Muscle of leg (tissue), 3 donors: ENCODE measurements at regions not wholly inside any gene's neighbourhood (a gene's known extent, or its start where the extent isn't known, plus 50 kb on each side); places are given as distances from the start of the nearest gene placed in this dataset.

Experiments used
- DNase-seq: peaks from one replicate; pipeline ENCODE4 v3.0.0; 2013
- H3K27ac ChIP-seq: one replicate; pipeline ENCODE4 v1.5.1; 2013; ENCODE audit warnings: mild to moderate bottlenecking, low read length, control low read depth
- H3K27me3 ChIP-seq: one replicate; pipeline ENCODE4 v1.6.1; 2013; ENCODE audit warnings: low read length; ENCODE audit not compliant: control insufficient read depth, insufficient read depth
- H3K36me3 ChIP-seq: one replicate; pipeline ENCODE4 v1.6.1; 2013; ENCODE audit warnings: low read length; ENCODE audit not compliant: control insufficient read depth, insufficient read depth
- H3K4me1 ChIP-seq: one replicate; pipeline ENCODE4 v1.6.1; 2013; ENCODE audit warnings: low read length; ENCODE audit not compliant: control insufficient read depth, insufficient read depth
- H3K4me3 ChIP-seq: one replicate; pipeline ENCODE4 v1.5.1; 2013; ENCODE audit warnings: low read length, control low read depth
- H3K9me3 ChIP-seq: replicated peaks from 2 replicates; pipeline ENCODE4 v1.6.1; 2013; ENCODE audit warnings: low read depth, low read length; ENCODE audit not compliant: control insufficient read depth
- WGBS: methylation state at CpG from one replicate; pipeline ENCODE4 v1.1.5; 2013; ENCODE audit warnings: missing lambda C conversion rate; ENCODE audit not compliant: insufficient coverage; 5-methylcytosine and 5-hydroxymethylcytosine counted together

- Histone ChIP-seq H3K4me3 (no peak overlapping the region), H3K36me3 (no peaks in the 10 kb centered on the region), H3K9me3 (no peaks in the 10 kb centered on the region), H3K27me3 (no peaks in the 10 kb centered on the region), H3K27ac (no peak overlapping the region), H3K4me1 (no peaks in the 10 kb centered on the region)
- no CpG with 5 or more reads among the region's 7 CpGs for WGBS
- peak; percentile 53 for DNase-seq
These were observed 201.3 kb upstream of the DTNBP1 start for GRCh38 chr6:15864038-15864707.

GRCh38 chr6:15862810-15863209, 200.0 kb upstream of the DTNBP1 start:
- H3K4me3 ChIP-seq, result no peak overlapping the region
- H3K4me1 ChIP-seq, result no peaks in the 10 kb centered on the region
- H3K36me3 ChIP-seq, result no peaks in the 10 kb centered on the region
- no peak for DNase-seq
- H3K27me3 ChIP-seq, result no peaks in the 10 kb centered on the region
- H3K9me3 ChIP-seq, result no peaks in the 10 kb centered on the region
- no peak overlapping the region for H3K27ac ChIP-seq
- no CpG with 5 or more reads among the region's 1 CpG for WGBS

DNA sequence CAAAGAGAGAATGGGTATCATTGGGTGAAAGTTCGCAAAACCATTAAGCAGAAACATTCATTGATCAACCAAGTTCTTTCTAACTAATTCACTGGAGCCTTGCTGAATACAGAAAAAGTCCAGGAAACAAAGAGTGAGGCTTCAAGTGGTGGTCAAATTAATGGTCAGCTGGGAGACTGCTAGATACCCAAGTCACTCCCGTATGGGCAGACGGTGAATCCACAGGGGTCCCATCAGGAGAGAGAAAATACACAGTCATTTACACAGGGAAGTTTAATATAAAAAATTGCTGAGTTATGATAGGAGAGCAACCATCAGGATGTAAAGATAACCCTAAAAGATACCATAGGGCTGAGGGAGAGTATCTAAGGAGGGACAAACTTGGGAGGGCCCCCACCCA, 198.7 kb upstream of the DTNBP1 start:
- no peaks in the 10 kb centered on the region for H3K9me3 ChIP-seq
- no peaks in the 10 kb centered on the region for H3K27me3 ChIP-seq
- DNase-seq, result no peak
- no CpG with 5 or more reads among the region's 3 CpGs for WGBS
- no peaks in the 10 kb centered on the region for H3K36me3 ChIP-seq
- H3K27ac ChIP-seq, result no peak overlapping the region
- H3K4me3 ChIP-seq, result no peak overlapping the region
- H3K4me1 ChIP-seq, result no peaks in the 10 kb centered on the region

- Histone ChIP-seq H3K36me3 (no peaks in the 10 kb centered on the region), H3K9me3 (no peaks in the 10 kb centered on the region), H3K27ac (no peak overlapping the region), H3K4me3 (no peak overlapping the region), H3K27me3 (no peaks in the 10 kb centered on the region), H3K4me1 (no peaks in the 10 kb centered on the region)
- peak; percentile 66 for DNase-seq
- 80% methylated on average over 1 of the region's 7 CpGs for WGBS
These were observed 192.2 kb upstream of the DTNBP1 start for GRCh38 chr6:15854826-15855710.

DNA sequence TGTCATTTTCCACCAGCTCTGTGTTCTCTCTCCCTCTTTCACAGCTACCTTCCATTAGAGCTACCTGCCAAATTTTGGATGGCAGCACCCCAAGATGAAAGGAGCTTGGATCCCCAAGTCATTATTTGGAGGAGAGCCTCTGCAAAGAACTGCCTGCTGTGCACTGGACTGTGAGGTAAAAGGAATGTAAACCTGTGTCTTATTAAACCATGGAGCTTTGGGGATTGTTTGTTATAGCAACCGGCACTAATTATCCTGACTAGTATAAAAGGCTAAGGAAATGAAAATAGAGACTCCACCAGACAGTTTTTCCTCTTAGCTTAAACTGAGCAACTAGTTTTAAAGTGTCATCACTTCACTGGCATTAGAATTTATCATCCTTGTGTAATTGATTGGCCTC, 191.6 kb upstream of the DTNBP1 start:
- DNase-seq, result no peak
- Histone ChIP-seq H3K36me3 (no peaks in the 10 kb centered on the region), H3K4me3 (no peak overlapping the region), H3K9me3 (no peaks in the 10 kb centered on the region), H3K27me3 (no peaks in the 10 kb centered on the region), H3K4me1 (no peaks in the 10 kb centered on the region), H3K27ac (no peak overlapping the region)
- WGBS, result no CpG with 5 or more reads among the region's 1 CpG

- no peaks in the 10 kb centered on the region for H3K4me1 ChIP-seq
- H3K4me3 ChIP-seq, result no peak overlapping the region
- 100% methylated on average over 1 of the region's 1 CpG for WGBS
- H3K27ac ChIP-seq, result no peak overlapping the region
- H3K27me3 ChIP-seq, result no peaks in the 10 kb centered on the region
- no peaks in the 10 kb centered on the region for H3K36me3 ChIP-seq
- no peaks in the 10 kb centered on the region for H3K9me3 ChIP-seq
- no peak for DNase-seq
These were observed 190.4 kb upstream of the DTNBP1 start for GRCh38 chr6:15853259-15853658.

DNA sequence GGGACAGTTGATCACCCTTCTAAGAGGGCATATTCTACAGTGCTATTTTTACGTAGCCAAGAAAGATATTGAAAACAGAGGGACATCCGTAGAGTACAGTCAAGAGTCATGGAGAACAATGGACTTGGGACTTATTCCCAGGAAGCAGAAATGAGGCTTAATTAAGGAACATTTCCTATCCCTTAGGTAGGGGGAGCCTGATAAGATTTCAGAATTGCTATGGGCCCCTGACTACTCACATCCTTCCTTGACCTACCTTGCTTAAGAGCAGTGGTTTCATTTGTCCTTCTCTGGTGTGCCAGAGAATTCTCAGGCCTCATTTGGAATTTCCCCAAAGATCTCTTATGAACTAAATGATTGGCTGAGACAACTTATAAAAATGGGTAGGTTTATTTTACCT, 189.5 kb upstream of the DTNBP1 start:
- Histone ChIP-seq H3K4me3 (no peak overlapping the region), H3K36me3 (no peaks in the 10 kb centered on the region), H3K4me1 (no peaks in the 10 kb centered on the region), H3K27ac (no peak overlapping the region), H3K9me3 (no peaks in the 10 kb centered on the region), H3K27me3 (no peaks in the 10 kb centered on the region)
- WGBS, result 73% methylated on average over 2 of the region's 2 CpGs
- no peak for DNase-seq

- no CpG with 5 or more reads among the region's 4 CpGs for WGBS
- no peaks in the 10 kb centered on the region for H3K36me3 ChIP-seq
These were observed 186.6 kb upstream of the DTNBP1 start for GRCh38 chr6:15849395-15849794.

DNA sequence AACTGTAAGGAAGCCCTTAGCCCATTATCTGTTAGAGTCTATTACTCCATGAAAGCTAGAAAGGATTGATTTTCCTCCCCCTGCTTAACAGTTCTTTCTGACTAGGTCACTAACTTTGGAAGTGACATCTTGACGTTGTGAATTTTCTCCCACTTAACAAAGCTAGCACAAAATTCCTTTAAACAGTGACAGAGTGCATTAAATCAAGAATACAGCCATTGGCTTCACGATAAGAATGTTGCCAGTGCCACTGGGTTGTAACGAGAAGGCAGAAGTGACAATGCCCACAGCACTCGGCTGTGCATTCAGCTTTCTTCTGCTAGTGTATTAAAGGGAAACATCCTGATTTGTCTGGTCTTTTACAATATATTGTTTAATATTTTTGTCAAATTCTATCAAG, 182.7 kb upstream of the DTNBP1 start:
- Histone ChIP-seq H3K4me3 (no peak overlapping the region), H3K4me1 (peaks cover 4% of the 10 kb centered on the region), H3K9me3 (no peaks in the 10 kb centered on the region), H3K27ac (no peak overlapping the region), H3K36me3 (no peaks in the 10 kb centered on the region), H3K27me3 (no peaks in the 10 kb centered on the region)
- WGBS, result no CpG with 5 or more reads among the region's 4 CpGs
- no peak for DNase-seq

More at GRCh38 chr6:15849395-15849794, 186.6 kb upstream of the DTNBP1 start:
- no peaks in the 10 kb centered on the region for H3K27me3 ChIP-seq
- H3K4me1 ChIP-seq, result no peaks in the 10 kb centered on the region
- no peaks in the 10 kb centered on the region for H3K9me3 ChIP-seq
- H3K4me3 ChIP-seq, result no peak overlapping the region
- no peak for DNase-seq
- no peak overlapping the region for H3K27ac ChIP-seq

GRCh38 chr6:15843764-15844163, 180.9 kb upstream of the DTNBP1 start:
- Histone ChIP-seq H3K4me3 (no peak overlapping the region), H3K27ac (no peak overlapping the region), H3K36me3 (no peaks in the 10 kb centered on the region)

More at GRCh38 chr6:15843764-15844163, 180.9 kb upstream of the DTNBP1 start:
- DNase-seq, result no peak
- H3K9me3 ChIP-seq, result no peaks in the 10 kb centered on the region
- no peaks in the 10 kb centered on the region for H3K27me3 ChIP-seq
- peaks cover 4% of the 10 kb centered on the region for H3K4me1 ChIP-seq
